HG03280 (cell line): ENCODE measurements at regions not wholly inside any gene's neighbourhood (a gene's known extent, or its start where the extent isn't known, plus 50 kb on each side); places are given as distances from the start of the nearest gene placed in this dataset.

Source experiments
- ATAC-seq: cut with Tn5 transposase; IDR thresholded peaks from one replicate; pipeline ENCODE4 v1.9.1; 2021; ENCODE audit warnings: mild to moderate bottlenecking, moderate library complexity; ENCODE audit not compliant: unreplicated experiment

DNA sequence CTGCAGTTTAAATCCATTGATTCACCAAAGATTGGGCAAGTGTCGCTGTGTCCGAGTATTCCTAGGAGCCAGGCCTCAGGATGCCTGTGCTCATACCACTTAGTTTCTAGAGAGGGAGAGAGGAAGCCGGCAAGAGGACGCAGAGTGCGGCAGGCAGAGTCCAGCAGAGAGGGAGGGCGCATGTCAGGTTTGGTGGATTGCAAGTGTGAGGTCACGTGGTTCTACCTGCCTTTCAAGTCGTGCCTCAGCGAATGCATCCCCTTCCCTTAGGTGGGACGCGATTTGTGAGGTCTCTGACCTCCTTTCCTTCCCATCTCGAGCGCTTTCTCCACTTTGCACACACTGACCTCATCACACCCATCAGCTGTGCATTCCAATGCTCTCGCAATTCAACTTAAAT, 188.1 kb downstream of the TMEM18 start:
- ATAC-seq, result no peak

GRCh38 chr2:487186-488079, 189.8 kb downstream of the TMEM18 start:
- ATAC-seq, result no peak

DNA sequence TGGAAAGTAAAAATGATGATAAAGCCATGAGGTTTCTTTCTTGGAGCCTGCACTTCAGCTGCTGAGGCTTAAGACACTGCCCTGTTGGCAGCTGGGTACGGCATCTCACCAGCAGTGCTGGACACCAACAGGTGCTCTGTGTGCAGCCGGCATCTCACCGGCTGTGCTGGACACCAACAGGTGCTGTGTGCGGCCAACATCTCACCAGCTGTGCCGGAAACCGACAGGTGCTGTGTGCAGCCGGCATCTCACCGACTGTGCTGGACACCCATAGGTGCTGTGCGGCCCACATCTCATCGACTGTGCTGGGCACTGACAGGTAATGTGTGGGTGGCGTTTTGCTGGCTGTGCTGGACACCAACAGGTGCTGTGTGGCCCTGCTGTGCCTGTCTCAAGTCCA, 190.8 kb downstream of the TMEM18 start:
- ATAC-seq, result no peak

DNA sequence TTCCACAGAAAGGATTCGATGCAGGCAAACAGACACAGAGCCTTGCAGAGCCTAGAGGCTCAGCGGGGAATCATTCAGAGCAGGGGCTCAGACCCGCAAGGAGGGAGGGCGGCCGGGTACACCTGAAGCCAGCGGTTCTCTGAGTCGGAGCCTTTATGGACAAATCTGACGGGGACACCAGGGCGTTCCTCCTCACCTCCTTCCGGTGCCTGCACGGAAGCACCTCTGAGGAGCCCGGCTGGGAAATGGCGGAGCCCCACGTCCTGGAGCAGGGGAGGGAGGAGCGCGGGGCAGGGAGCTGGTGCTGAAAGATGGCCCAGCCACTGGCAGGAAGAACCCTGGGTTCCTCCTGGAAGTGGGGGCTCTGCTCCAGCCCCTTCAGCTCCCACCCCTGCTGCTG, 193.5 kb upstream of the ALKAL2 start:
- ATAC-seq, result no peak

DNA sequence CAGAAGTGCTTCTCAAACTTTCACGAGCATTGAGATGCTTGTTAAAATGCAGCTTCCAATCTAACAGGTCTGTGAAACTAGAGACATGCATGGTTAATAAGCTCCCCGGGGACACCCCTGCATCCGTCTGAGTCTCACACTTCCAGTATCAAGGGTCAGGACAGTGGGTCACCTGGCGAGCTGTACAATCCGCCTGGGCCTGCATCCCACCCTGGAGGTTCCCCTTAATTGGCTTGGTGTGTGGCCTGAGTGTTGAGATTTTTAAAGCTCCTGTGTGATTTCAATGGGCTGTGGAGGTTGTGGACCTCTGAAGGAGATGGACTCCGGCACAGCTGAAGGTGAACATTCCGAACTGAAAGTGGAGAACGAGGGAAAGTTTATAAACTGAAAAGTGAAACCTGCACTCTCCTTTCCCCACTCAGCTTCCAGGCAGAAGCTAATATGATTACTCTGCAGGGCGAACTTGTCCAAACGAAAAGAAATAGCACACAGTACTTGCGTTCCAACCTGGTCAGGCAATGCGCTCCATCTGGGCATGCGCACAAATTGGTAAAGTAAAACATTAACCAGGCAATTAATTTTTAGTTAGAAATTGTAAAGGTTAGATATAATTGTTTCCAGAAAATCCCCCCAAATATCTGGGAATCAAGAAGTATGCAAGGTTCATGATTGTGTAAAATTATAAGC, 191.7 kb upstream of the ALKAL2 start:
- no peak for ATAC-seq

DNA sequence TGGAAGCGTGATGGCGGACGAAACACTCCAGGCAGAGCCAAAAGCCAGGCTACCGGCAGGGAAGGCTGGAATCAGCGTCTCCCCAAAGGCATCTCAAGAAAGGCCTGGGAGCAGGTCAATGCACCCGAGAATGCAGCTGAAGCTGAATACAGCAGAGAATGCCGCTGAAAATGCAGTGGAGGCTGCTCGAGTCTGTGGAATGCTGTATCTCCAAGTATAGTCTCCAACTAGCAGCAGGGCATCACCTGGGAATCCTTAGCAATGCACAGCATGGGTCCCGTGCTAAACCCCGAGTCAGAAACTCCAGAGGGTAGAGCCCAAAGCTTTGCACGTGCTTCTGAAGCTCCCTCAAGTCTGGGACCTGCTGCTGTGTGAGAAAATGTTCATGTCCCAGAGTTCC, 191.1 kb upstream of the ALKAL2 start:
- no peak for ATAC-seq

DNA sequence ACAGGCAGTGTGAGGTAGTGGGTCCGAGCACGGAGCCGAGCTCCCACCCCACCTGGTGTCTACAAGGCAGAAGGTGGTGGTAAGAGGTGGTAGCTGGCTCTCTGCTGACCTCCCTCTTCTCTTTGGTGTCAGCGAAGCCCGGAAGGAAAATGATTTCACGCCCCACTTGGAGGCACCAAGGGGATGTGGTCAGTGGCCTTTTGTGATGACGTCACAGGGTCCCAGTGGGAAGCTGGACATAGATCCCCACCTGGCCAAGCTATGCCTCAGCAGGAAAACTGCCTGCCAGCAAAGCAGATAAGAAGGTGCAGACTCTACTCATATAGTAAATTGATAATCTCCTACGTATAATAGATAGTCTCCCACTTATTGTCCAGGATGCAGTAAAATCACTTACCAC, 183.7 kb upstream of the ALKAL2 start:
- ATAC-seq, result no peak

DNA sequence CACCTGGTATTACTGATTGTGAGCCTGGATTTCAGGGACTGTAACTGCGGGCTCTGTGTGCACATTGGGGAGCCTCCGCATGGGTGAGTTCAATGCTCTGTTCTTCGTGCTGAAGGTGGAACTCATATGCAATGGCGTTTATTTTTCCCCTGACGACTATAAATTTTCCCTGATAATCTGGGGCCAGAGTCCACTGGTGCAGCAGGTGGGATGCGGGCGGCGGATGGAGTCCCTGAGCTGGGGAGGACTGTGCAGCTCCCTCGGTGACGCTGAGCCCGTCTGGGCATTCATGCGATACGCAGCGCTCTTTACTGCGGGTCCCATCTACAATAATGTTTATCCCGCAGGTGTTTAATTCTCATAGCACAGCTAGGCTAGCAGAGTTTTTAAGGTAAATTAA, 181.6 kb upstream of the ALKAL2 start:
- ATAC-seq, result no peak

DNA sequence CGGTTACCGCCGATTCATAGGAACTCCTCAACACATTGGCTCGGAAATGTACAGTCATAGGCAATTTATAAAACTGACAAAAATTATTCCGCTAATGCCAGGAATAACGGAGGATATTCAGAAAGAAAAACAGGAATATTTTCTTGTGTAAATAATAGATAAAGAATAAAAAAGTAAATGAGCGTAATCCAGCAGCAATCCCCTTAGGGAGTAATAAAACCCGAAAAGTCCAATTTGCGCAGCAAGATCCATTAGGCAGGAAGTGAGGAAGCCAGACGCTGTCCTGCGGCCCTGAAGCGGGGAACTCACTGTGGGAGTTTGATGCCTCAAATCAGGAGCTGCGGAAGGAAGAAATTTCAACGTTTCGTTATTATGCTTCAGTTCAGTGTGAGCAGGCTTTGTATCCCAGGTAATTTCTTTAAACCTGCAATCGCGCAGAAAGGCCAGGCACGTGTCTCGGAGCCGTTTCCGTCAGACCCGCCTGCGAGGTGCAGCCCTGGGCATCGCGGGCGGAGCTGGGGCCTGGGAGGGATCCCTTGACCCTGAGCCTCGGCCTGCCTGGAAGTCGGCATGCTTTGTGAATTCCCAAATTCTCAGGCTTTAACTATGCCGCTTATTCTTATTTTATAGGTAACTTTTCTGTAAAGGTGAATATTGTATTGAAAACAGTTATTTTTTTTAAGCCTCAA, 180.9 kb upstream of the ALKAL2 start:
- no peak for ATAC-seq

DNA sequence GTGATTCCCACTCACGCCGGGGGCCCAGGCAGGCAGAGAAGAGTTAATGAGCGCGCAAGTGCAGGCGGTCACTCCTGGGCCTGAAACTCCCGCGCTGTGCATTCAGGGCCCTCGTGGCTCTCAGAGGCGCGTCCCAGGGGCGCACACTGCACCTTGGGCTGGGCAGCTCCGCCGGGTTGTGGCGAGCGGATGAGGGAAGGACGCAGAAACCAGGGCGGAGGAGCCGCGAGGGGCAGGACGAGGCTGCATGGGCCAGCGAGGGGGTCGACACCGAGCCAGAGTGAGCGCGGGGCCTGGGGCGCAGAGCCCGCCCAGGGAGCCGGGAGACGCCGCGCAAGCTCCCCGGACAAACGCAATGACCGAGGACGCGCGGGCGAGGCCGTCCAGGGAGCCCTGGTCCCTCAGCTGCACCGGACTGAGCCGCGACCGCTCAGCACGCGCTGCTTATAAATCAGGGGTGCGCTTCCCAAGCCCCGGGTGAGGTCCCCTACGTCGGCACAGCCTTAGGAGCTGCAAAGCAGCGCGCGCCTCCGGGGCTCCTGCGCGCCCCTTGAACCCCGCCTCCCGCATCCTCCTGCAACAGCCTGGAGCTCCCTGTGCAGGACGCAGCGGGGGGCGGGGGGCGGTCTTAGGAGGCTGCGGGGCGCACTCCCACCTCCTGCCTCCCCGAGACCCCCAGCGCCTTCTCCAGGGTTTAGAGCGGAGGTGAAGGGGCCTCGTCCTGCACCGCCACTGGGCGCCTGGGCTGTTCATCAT, 180.2 kb upstream of the ALKAL2 start:
- no peak for ATAC-seq

DNA sequence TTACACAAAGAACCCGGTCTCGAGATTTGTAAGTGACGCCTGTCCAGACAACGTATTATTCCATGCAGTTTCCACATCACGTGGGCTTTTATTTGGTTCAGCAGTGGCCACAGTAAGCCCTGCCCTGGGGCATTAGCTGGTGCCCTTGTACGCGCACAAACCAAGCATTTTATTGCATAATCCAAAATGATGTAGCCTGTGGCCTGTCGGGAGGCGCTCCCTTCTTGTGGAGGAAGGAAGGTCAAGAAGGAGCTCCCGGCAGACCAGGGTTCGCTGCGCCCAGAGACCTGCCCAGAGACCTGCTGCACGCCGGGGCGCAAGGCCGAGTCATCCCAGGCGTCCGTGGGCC, 179.6 kb upstream of the ALKAL2 start:
- no peak for ATAC-seq

- ATAC-seq, result no peak
These were observed 179.2 kb upstream of the ALKAL2 start for GRCh38 chr2:467101-467500.

DNA sequence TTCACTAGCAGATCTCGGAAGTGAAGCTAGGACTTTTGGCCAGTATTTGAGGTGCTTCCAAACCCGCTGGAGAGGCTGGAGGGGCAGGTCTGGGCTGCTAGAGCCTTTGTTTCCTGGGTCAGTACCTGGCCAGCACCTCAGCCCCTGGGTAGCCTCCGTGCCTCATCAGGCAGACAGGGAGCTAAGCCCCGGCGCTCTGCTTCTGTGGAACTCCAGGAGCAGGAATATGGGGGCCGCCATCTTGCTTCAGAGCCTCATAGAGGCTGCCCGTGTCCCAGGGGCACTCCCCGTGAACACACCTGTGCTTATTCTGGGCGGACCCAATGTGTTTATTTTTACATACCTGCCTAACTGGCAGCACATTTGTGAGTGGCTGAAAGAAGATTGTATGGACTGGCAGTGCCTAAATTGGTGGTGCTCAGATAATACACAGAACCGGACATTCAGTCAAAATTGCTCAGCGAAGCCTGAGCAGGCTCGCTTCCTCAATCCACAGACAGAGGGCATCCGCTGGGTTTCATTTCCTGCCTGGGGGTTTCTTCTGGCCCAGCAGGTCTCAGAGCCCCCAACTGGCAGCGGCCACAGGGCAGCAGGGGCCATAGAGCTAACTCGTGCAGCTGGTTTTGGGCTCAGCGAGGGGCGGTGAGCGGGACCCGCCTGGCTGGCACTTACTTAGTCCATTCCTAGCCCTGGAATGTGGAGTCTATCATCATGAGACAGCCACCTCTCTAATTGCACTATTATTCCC, 176.8 kb upstream of the ALKAL2 start:
- no peak for ATAC-seq

DNA sequence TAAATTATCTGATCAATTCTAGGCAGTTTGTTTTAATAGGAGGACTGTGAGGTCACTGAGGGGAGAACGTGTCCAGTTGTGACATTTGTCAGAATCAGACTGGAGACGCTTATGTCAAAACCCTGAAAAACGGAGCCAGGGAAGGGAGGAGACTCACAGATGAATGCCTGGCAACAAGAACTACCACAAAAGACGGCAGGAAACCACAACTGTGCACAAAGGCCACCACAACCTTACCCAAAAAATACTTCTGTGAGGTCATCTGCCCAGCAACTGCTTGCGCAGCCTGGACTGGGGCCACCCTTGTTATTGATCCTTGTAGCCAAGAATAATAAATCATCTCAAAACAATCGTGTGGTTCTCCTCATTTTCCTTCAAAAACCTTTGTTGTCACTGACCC, 173.0 kb upstream of the ALKAL2 start:
- ATAC-seq, result no peak

DNA sequence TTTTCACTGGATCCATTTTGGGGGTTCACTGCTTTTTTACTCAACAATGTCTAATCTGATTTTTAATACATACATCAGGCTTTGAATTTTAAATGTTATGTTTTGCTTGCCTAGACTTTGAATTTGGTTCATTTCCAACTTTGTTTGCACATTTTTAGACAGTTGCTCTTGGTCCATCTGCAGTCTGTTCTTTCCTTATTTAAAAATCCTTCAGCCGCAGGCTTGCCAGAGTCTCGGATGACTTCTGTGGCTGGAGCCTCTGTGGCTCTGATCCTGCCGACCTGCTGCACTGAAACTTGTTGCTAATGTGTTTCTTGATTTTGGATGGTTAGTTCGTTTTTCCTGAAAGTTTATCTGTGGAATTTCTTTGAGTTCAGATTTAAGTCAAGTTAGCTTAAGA, 172.0 kb upstream of the ALKAL2 start:
- ATAC-seq, result no peak

- ATAC-seq, result no peak
These were observed 170.5 kb upstream of the ALKAL2 start for GRCh38 chr2:458425-458815.

- no peak for ATAC-seq
These were observed 170.0 kb upstream of the ALKAL2 start for GRCh38 chr2:457792-458424.

- no peak for ATAC-seq
These were observed 169.4 kb upstream of the ALKAL2 start for GRCh38 chr2:457262-457661.

DNA sequence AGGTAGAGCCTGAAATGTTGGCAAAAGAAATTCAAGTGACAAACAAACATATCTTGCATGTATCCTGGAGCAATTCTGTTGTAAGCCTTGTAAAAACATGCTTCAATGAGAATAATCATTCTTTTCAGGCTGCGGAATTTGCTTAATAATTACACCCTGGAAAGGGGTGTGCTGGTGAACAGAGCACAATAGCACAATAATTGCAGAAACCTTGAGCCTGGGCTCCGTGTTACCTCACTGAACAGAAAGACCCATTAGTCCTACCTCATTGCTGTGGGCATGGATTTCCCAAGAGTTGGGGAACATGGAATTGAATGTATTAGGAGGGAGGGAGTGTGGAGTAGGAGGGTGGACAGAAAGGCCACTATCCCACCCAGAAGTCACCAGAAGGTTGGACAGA, 168.0 kb upstream of the ALKAL2 start:
- no peak for ATAC-seq
